ENCODE measurements at regions not wholly inside any gene's neighbourhood (a gene's known extent, or its start where the extent isn't known, plus 50 kb on each side); places are given as distances from the start of the nearest gene placed in this dataset.
"Not testable (repeated sequence)": the region's sequence is repeated elsewhere in the genome, so short reads cannot be mapped to it uniquely, and the experiment has no call there.

- DNase-seq (ENCODE audit: extremely low spot score) = no peak
- ChIA-PET POLR2A (no interaction called here), CTCF (interaction anchor here (1.1 kb wide), 1 partner anchor 125 kb away, joined by 3 read pairs; no protein-coding TSS in a partner anchor)
- TF ChIP-seq CTCF (IDR thresholded peaks at IDR 0.05; ENCODE audit: control extremely low read depth, extremely low read depth, low read depth, missing control alignments) = no peak
Measured at GRCh38 chr22:33986167-33986771, 66.0 kb upstream of the LARGE1 start.

DNA sequence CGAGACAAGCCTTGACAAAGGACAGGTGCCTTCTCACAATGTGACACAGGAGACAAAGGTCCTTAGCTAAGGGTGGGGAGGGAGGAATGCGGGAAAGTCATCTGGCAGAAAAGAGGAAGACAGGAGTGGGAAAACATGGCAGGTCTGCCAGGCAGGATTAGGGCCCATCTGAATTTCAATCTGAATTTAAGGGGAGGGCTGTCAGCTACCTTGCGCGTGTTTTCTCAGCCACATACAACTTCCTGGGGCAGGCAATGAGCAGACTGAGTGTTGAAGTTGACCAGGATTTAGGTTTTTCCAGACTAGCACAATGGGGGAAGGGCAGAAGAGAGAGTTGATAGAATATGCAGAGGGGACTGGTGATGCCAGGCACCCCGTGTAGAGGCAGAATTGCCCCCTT lies 66.7 kb upstream of the LARGE1 start:
- ChIA-PET CTCF (interaction anchor here (1.1 kb wide), 1 partner anchor 125 kb away, joined by 3 read pairs; no protein-coding TSS in a partner anchor), POLR2A (no interaction called here)
- DNase-seq (ENCODE audit: extremely low spot score) = no peak
- TF ChIP-seq CTCF (IDR thresholded peaks at IDR 0.05; ENCODE audit: control extremely low read depth, extremely low read depth, low read depth, missing control alignments) = no peak

- CTCF ChIA-PET; POLR2A ChIA-PET; DNase-seq (ENCODE audit: extremely low spot score): not testable (repeated sequence)
Measured at GRCh38 chr22:33989263-33989662, 69.0 kb upstream of the LARGE1 start.

DNA sequence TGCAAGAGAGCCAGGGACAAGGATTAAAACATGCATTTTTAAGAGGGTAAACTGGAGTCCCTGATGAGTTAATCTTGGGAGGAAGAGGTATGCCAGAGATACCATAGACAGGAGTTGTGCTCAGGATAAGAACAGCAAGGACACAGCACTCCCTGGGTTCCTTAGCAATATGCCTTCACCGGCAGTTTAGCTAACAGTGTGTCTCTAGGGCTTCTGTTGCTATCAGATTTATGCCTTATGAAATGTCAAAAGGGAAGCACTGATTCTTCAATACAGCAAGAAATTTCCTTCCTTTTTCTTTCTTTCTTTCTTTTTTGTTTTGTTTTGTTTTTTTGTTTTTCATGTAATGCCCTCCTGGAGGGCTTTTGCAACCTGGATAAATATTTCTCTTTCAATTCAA lies 71.3 kb upstream of the LARGE1 start:
- no peak for DNase-seq (ENCODE audit: extremely low spot score)
- ChIA-PET POLR2A (no interaction called here), CTCF (no interaction called here)
- no peak for TF ChIP-seq CTCF (IDR thresholded peaks at IDR 0.05; ENCODE audit: control extremely low read depth, extremely low read depth, low read depth, missing control alignments)

DNA sequence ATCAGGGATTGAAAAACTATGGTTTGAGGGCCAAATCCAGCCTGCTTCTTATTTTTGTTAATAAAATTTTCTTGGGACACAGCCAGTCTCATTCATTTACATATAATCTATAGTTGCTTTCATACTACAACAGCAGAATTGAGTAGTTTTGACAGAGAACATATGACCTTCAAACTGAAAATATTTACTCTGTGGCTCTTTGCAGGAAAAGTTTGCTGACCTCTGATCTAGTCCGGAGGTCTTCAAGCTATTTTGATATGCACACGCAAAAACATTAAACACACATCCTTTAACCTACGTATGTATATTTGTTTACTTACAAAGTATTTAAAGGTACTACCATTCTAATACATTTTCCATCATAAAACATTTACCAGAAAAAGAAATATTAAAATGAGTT lies 76.5 kb upstream of the LARGE1 start:
- CTCF ChIA-PET = no interaction called here
- POLR2A ChIA-PET = no interaction called here
- no peak for DNase-seq (ENCODE audit: extremely low spot score)
- no peak for TF ChIP-seq CTCF (IDR thresholded peaks at IDR 0.05; ENCODE audit: control extremely low read depth, extremely low read depth, low read depth, missing control alignments)

DNA sequence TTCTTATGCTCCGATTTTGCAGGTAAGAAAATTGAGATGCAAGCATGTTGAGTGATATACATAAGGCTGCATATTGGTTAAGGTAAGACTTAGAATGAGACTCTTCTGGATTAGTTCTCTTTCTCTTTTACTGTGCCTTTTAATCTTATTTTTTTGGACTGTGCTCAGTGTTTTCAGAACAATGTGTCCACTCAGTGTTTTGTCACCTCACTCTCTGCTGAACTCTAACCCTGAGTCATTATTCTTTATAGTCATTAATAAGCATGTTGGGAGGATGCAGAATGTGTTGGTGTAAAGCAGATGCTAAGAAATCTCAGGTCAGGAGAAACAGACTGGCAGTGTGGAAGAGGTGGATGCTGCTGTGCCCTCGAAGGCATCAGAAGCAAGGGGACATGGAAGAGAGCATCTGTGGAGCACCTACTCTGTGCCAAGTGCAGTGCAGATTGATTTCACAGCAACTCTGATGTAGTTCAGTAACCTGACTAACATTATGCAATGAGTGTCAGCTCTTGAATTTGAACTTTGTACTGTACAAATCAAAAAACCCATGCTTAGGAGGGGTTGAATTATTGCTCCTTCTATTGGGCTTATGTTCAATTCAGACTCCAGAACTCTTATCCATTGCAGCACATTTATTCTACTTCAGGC lies 80.7 kb upstream of the LARGE1 start:
- ChIA-PET POLR2A (interaction anchor here (0.6 kb wide), 1 partner anchor 1130 kb away, joined by 5 read pairs; no protein-coding TSS in a partner anchor), CTCF (no interaction called here)
- DNase-seq (ENCODE audit: extremely low spot score) = no peak
- TF ChIP-seq CTCF (IDR thresholded peaks at IDR 0.05; ENCODE audit: control extremely low read depth, extremely low read depth, low read depth, missing control alignments) = no peak

DNA sequence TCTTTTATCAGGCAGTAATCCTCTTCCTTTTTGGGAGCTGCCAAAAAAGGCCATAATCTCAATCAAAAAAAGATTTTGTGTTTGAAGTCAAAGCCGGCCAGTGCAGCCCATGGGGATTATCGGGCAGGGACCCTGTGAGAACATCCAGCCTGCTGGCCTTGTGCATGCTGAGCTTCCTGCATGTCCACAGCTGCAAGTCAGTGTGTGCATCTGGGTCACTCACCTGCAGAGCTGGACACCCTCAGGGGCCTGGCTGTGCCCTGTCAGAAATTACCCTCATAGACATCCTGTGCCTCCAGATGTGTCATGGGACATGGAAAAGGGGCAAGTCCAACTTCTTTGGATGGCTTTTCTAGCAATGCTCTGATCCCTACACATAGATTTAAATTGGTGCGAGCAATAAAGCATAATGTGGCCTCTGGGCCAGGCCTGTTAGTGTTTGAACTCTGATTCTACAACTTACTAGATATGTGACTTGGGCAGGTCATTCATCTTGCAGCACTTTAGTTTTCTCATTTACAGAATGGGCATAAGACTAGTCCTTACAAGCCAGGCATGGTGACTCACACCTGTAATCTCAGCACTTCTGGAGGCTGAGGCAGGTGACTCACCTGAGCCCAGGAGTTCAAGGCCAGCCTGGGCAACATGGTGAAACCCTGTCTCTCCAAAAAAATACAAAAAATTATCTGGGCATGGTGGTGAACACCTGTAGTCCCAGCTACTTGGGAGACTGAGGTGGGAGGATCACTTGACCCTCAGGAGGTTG lies 81.6 kb upstream of the LARGE1 start:
- ChIA-PET CTCF (no interaction called here), POLR2A (no interaction called here)
- no peak for DNase-seq (ENCODE audit: extremely low spot score)
- TF ChIP-seq CTCF (IDR thresholded peaks at IDR 0.05; ENCODE audit: control extremely low read depth, extremely low read depth, low read depth, missing control alignments) = no peak
